Fibroblast of upper back skin (primary cell): ENCODE measurements at regions not wholly inside any gene's neighbourhood (a gene's known extent, or its start where the extent isn't known, plus 50 kb on each side); places are given as distances from the start of the nearest gene placed in this dataset.
A peak's percentile ranks its signal among the peaks of the same experiment; 100 is the strongest.

Experiments
- DNase-seq: peaks from one replicate; pipeline ENCODE4 v3.0.0-alpha.2; 2013

GRCh38 chr2:219905640-219906039, 278.2 kb downstream of the SLC4A3 start:
- no peak for DNase-seq

GRCh38 chr2:219906114-219907010, 278.9 kb downstream of the SLC4A3 start:
- peak; percentile 29 for DNase-seq

GRCh38 chr2:219907011-219907365, 279.6 kb downstream of the SLC4A3 start:
- peak; percentile 71 for DNase-seq

- no peak for DNase-seq
Observed at GRCh38 chr2:219908538-219908937, 281.1 kb downstream of the SLC4A3 start.

- no peak for DNase-seq
Observed at GRCh38 chr2:219911541-219911940, 284.1 kb downstream of the SLC4A3 start.

- DNase-seq, result peak; percentile 62
Observed at GRCh38 chr2:219912491-219912921, 285.1 kb downstream of the SLC4A3 start.

GRCh38 chr2:219914577-219914976, 287.1 kb downstream of the SLC4A3 start:
- no peak for DNase-seq

GRCh38 chr2:219916281-219916680, 288.9 kb downstream of the SLC4A3 start:
- DNase-seq, result no peak

GRCh38 chr2:219916726-219917440, 289.5 kb downstream of the SLC4A3 start:
- DNase-seq, result no peak

GRCh38 chr2:219918254-219918653, 290.8 kb downstream of the SLC4A3 start:
- DNase-seq, result peak; percentile 55

- DNase-seq, result no peak
Observed at GRCh38 chr2:219918944-219919343, 291.5 kb downstream of the SLC4A3 start.

- DNase-seq, result no peak
Observed at GRCh38 chr2:219919506-219919905, 292.1 kb downstream of the SLC4A3 start.

- no peak for DNase-seq
Observed at GRCh38 chr2:219929835-219930234, 302.4 kb downstream of the SLC4A3 start.

GRCh38 chr2:219939647-219940046, 312.2 kb downstream of the SLC4A3 start:
- DNase-seq, result no peak

GRCh38 chr2:219944866-219945265, 317.4 kb downstream of the SLC4A3 start:
- no peak for DNase-seq

- DNase-seq, result no peak
Observed at GRCh38 chr2:219946021-219946420, 318.6 kb downstream of the SLC4A3 start.

- no peak for DNase-seq
Observed at GRCh38 chr2:219946529-219946928, 319.1 kb downstream of the SLC4A3 start.

GRCh38 chr2:219947575-219947974, 320.1 kb downstream of the SLC4A3 start:
- peak; percentile 44 for DNase-seq

GRCh38 chr2:219949053-219949452, 321.6 kb downstream of the SLC4A3 start:
- no peak for DNase-seq

- DNase-seq, result no peak
Observed at GRCh38 chr2:219951099-219951498, 323.7 kb downstream of the SLC4A3 start.

GRCh38 chr2:219954331-219954730, 326.9 kb downstream of the SLC4A3 start:
- DNase-seq, result peak; percentile 63

- no peak for DNase-seq
Observed at GRCh38 chr2:219957820-219958219, 330.4 kb downstream of the SLC4A3 start.

- no peak for DNase-seq
Observed at GRCh38 chr2:219958941-219959340, 331.5 kb downstream of the SLC4A3 start.

- DNase-seq, result peak; percentile 7
Observed at GRCh38 chr2:219959471-219959870, 332.0 kb downstream of the SLC4A3 start.
